ENCODE measurements at regions not wholly inside any gene's neighbourhood (a gene's known extent, or its start where the extent isn't known, plus 50 kb on each side); places are given as distances from the start of the nearest gene placed in this dataset.

GRCh38 chr1:5311147-5311546 is 656.7 kb downstream of the AJAP1 start:
- TF ChIP-seq, protein P1, sequence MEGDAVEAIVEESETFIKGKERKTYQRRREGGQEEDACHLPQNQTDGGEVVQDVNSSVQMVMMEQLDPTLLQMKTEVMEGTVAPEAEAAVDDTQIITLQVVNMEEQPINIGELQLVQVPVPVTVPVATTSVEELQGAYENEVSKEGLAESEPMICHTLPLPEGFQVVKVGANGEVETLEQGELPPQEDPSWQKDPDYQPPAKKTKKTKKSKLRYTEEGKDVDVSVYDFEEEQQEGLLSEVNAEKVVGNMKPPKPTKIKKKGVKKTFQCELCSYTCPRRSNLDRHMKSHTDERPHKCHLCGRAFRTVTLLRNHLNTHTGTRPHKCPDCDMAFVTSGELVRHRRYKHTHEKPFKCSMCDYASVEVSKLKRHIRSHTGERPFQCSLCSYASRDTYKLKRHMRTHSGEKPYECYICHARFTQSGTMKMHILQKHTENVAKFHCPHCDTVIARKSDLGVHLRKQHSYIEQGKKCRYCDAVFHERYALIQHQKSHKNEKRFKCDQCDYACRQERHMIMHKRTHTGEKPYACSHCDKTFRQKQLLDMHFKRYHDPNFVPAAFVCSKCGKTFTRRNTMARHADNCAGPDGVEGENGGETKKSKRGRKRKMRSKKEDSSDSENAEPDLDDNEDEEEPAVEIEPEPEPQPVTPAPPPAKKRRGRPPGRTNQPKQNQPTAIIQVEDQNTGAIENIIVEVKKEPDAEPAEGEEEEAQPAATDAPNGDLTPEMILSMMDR (IDR thresholded peaks at IDR 0.05) = no peak
- TF ChIP-seq EZH2 (IDR thresholded peaks at IDR 0.05; ENCODE audit: borderline replicate concordance, insufficient read depth, low read depth, low read length, poor library complexity, severe bottlenecking) = no peak
- WGBS (ENCODE audit: insufficient coverage) = 85% methylated on average over 9 of the region's 12 CpGs
- no peaks in the 10 kb centered on the region for H3K4me1 Mint-ChIP-seq
- ChIA-PET CTCF (no interaction called here), POLR2A (no interaction called here)
- Histone ChIP-seq H4K20me1 (ENCODE audit: control insufficient read depth, insufficient read depth, low read length, poor library complexity, severe bottlenecking) (no peaks in the 10 kb centered on the region), H3K4me2 (replicated peaks; ENCODE audit: low read depth, low read length, poor library complexity, severe bottlenecking) (no peak overlapping the region), H3K4me3 (ENCODE audit: control extremely low read depth in 1 of 5, extremely low read depth in 1 of 5, insufficient read depth in 1 of 5, low read depth in 2 of 5, low read length in 4 of 5) (no peak overlapping the region), H3K27ac (ENCODE audit: low read length in 2 of 2) (no peak overlapping the region), H3K9me3 (ENCODE audit: control extremely low read depth in 1 of 3, control insufficient read depth in 2 of 3, insufficient read depth in 1 of 3, low read length in 2 of 3) (peaks cover 0 to 8% (median 0%) of the 10 kb centered on the region in 3 donors), H3K36me3 (replicated peaks in 1 of 2; ENCODE audit: control extremely low read depth in 1 of 2, control insufficient read depth in 1 of 2, extremely low read depth in 1 of 2, insufficient read depth in 2 of 2, low read length in 1 of 2) (no peaks in the 10 kb centered on the region), H3K4me1 (ENCODE audit: control insufficient read depth in 2 of 2, insufficient read depth in 2 of 2, low read length in 2 of 2) (no peaks in the 10 kb centered on the region), H3K79me2 (ENCODE audit: control insufficient read depth, insufficient read depth, low read length) (no peaks in the 10 kb centered on the region), H3K9ac (ENCODE audit: low read length) (no peak overlapping the region), H3K27me3 (replicated peaks in 1 of 4; ENCODE audit: control extremely low read depth in 1 of 4, control insufficient read depth in 3 of 4, insufficient read depth in 4 of 4, low read length in 3 of 4) (no peaks in the 10 kb centered on the region), H2AFZ (ENCODE audit: insufficient read depth, low read depth, low read length, poor library complexity, severe bottlenecking) (no peak overlapping the region)
- intact Hi-C loops (cut with micrococcal nuclease) = no loop called here
- DNase-seq (no peak), ATAC-seq (ENCODE audit: low read depth) (no peak)
- no peak overlapping the region for H3K4me3 Mint-ChIP-seq
- no peak overlapping the region for H3K27ac Mint-ChIP-seq
- no peaks in the 10 kb centered on the region for H3K9me3 Mint-ChIP-seq (ENCODE audit: insufficient read depth)
- peaks cover 16% of the 10 kb centered on the region for H3K27me3 Mint-ChIP-seq

DNA sequence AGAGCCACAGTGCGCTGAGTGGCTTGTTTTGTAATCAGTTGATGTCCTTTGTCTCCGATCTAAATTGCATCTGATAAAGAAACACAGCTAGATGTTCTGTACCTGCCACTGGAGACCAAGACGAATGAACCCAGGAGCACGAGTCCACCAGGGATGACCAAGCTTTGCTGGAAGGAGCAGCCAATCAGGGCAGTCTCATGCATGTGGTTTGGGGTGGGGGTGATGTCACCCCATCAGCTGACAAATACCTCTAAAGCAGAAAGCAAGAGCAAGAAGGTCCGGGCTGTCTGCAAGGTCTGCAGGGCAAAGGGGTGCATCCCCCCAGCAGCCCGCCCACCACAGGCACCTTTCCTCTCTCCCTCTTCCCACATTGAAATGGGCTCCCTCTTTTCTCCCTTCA is 653.8 kb downstream of the AJAP1 start:
- Mint-ChIP-seq H3K27me3 (peaks cover 11% of the 10 kb centered on the region), H3K4me1 (no peaks in the 10 kb centered on the region), H3K27ac (no peak overlapping the region), H3K9me3 (ENCODE audit: insufficient read depth) (no peaks in the 10 kb centered on the region), H3K4me3 (no peak overlapping the region)
- Histone ChIP-seq H3K4me2 (replicated peaks; ENCODE audit: low read depth, low read length, poor library complexity, severe bottlenecking) (no peak overlapping the region), H3K4me3 (ENCODE audit: control extremely low read depth in 1 of 5, extremely low read depth in 1 of 5, insufficient read depth in 1 of 5, low read depth in 2 of 5, low read length in 4 of 5) (no peak overlapping the region), H3K36me3 (replicated peaks in 1 of 2; ENCODE audit: control extremely low read depth in 1 of 2, control insufficient read depth in 1 of 2, extremely low read depth in 1 of 2, insufficient read depth in 2 of 2, low read length in 1 of 2) (no peaks in the 10 kb centered on the region), H3K27ac (ENCODE audit: low read length in 2 of 2) (no peak overlapping the region), H3K9me3 (ENCODE audit: control extremely low read depth in 1 of 3, control insufficient read depth in 2 of 3, insufficient read depth in 1 of 3, low read length in 2 of 3) (peaks cover 0 to 8% (median 0%) of the 10 kb centered on the region in 3 donors), H3K9ac (ENCODE audit: low read length) (no peak overlapping the region), H2AFZ (ENCODE audit: insufficient read depth, low read depth, low read length, poor library complexity, severe bottlenecking) (no peak overlapping the region), H3K4me1 (ENCODE audit: control insufficient read depth in 2 of 2, insufficient read depth in 2 of 2, low read length in 2 of 2) (no peaks in the 10 kb centered on the region), H3K79me2 (ENCODE audit: control insufficient read depth, insufficient read depth, low read length) (no peaks in the 10 kb centered on the region), H4K20me1 (ENCODE audit: control insufficient read depth, insufficient read depth, low read length, poor library complexity, severe bottlenecking) (no peaks in the 10 kb centered on the region), H3K27me3 (replicated peaks in 1 of 4; ENCODE audit: control extremely low read depth in 1 of 4, control insufficient read depth in 3 of 4, insufficient read depth in 4 of 4, low read length in 3 of 4) (no peaks in the 10 kb centered on the region)
- no peak for TF ChIP-seq EZH2 (IDR thresholded peaks at IDR 0.05; ENCODE audit: borderline replicate concordance, insufficient read depth, low read depth, low read length, poor library complexity, severe bottlenecking)
- TF ChIP-seq, protein P1 (IDR thresholded peaks at IDR 0.05) = no peak
- intact Hi-C loops (cut with micrococcal nuclease) = no loop called here
- 81% methylated on average over 4 of the region's 6 CpGs for WGBS (ENCODE audit: insufficient coverage)
- ATAC-seq (ENCODE audit: low read depth) (no peak), DNase-seq (no peak)
- POLR2A ChIA-PET = no interaction called here
- CTCF ChIA-PET = no interaction called here
